Nucleus accumbens (tissue), 56 donors: ENCODE measurements at regions not wholly inside any gene's neighbourhood (a gene's known extent, or its start where the extent isn't known, plus 50 kb on each side); places are given as distances from the start of the nearest gene placed in this dataset.
"Not testable (repeated sequence)": the region's sequence is repeated elsewhere in the genome, so short reads cannot be mapped to it uniquely, and the experiment has no call there.

Source experiments
- DNase-seq, 56 donors: peaks; one replicate each; lab custom pipeline; 2025; lab: John Stamatoyannopoulos, UW

DNA sequence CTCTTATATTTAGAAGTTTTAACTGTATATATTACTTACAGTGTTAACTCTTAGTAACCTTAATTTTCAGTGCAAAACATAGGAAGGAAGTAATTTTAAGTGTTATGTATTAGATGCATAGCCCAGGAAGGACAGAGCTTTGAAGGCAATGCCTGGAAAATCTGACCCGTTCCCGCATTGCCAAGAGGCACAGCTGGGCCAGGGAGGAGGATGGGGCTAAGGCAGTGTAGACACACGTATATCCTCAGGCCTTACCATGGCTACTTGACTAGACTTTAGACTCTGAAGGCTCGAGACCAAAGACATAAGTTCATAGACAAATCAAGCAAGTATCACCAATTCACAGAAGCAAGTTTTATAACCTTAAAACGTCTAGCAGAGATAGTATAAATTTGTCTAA is 1944.2 kb downstream of the OLFM4 start:
- no peak for DNase-seq

- DNase-seq: no peak
Observed at GRCh38 chr13:54975676-54976075, 1947.1 kb downstream of the OLFM4 start.

GRCh38 chr13:54980651-54981050 is 1952.0 kb downstream of the OLFM4 start:
- no peak for DNase-seq

- DNase-seq: no peak
Observed at GRCh38 chr13:54989418-54989817, 1960.8 kb downstream of the OLFM4 start.

GRCh38 chr13:54999399-54999907 is 1970.8 kb downstream of the OLFM4 start:
- no peak for DNase-seq

DNA sequence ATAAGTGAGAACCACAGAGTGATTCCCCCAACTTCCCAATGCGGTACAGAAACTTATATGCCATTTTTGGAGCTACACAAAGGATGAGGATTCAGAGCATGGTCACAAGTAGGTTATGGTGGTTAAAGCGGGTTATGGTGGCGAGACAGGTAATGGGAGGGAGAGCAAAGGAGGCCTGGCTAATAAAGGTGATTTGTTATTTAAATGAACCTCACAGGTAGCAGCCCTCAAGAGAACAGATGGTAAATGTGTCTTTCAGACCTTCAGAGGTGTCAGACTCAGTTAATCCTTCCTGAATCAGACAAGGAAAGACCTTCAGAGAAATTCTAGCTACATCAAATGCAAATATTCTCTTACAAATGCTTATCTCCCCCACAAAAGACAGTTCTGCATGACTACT is 1971.4 kb downstream of the OLFM4 start:
- no peak for DNase-seq

DNA sequence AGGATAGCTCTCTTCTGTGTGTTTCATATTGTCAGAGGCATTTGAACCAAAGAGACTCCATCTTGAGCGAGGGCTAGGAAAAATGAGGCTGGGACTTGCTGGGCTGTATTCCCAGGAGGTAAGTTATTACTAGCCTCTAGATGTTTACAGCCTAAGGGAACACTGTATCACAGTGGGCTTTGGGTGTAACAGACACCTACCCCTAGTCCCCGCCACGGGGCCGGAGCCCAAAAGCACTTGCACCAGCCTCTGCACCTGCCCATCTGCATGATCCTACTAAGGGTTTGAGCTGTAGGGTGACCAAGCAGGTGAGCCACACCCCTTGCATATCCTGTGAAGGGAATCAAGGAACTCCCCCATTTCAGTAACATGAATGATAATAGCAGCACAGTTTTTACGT is 1972.2 kb downstream of the OLFM4 start:
- DNase-seq: no peak

DNA sequence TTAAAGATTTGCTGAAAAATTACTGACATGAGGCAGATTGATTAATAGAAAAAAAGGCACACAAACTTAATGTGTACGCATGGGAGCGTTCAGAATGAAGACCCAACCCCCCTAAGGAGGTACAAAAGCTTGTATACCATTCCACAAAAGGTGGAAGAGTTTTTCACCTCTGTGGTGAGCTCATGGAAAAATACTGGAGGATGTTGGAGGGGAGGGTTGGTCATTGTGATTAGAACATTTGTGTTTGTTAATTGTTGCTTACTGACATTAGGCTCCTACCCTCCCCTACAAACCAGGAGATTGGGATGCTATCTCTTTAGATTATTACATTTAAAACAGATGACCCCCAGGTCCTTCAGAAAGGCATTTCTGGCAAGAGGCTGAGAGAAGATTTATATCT is 1973.3 kb downstream of the OLFM4 start:
- no peak for DNase-seq

DNA sequence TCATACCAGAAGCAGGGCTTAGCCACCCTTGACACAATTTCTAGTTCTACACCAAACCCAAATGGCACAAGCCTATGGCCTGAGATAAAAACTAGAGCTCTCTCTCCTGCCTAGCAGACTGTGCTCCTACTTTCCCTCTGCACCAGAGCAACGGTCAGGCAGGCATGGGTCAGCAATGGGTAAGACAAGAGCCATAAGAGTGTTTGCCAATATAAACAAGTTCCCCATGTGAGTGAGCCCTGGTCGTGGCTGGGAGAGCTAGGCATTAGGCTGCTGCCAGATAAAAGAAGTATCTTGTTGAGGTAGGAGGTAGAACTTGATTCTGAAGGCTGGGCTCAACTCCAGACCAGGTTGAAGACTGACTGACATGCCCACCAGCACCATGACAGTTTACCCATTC is 1979.1 kb downstream of the OLFM4 start:
- no peak for DNase-seq

- no peak for DNase-seq
Observed at GRCh38 chr13:55013051-55013450, 1984.4 kb downstream of the OLFM4 start.

DNA sequence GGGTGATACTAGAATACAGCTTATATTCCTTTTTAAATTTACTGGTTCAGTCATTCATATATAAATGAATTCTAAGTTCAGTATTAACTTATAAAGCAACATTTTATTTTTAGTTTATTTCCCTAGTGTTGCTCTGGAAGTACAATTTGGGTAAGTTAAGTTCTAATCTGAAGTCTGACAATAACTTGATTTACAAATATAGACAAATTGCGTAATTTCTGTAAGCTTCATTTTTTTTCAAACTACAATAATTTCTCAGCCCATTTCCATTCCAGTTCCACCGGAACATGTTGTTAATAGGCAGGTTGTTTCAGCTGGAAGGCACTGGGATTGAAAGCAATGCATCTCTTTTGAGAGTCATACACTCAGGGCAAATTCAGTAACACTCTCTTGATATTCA is 2000.7 kb downstream of the OLFM4 start:
- no peak for DNase-seq

GRCh38 chr13:55038230-55038629 is 2009.6 kb downstream of the OLFM4 start:
- no peak for DNase-seq

GRCh38 chr13:55053891-55054550 is 2025.4 kb downstream of the OLFM4 start:
- DNase-seq: not testable (repeated sequence)

DNA sequence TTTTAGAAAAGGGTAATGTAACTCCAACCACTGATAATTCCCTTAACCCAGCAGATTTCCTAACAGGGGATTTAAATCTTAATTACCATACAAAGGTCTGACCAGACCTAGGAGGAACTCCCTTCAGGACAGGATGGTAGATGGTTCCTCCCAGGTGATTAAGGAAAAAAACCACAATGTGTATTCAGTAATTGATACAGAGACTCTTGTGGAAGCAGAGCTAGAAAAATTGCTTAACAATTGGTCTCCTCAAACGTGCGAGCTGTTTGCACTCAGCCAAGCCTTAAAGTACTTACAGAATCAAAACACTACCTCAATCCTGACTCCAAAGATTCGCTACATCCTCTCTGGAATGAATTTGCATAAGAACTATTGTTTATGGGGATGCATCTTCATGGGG is 2027.1 kb downstream of the OLFM4 start:
- not testable (repeated sequence) for DNase-seq

DNA sequence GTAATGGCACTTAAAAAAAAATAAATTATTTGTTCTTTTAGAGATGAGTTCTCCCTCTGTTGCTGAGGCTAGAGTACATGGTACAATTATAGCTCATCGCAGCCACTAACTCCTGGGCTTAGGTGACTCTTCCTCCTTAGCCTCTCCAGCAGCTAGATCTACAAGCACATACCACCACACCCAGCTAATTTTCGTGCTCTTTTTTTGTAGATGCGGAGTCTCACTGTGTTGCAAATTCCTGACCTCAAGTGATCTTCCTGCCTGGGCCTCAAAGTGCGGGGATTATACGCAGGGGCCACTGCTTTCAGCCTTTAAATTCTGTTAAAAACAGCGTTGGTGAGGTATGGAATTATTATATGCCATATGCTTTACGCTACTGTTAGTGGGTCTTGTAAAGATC is 2034.0 kb downstream of the OLFM4 start:
- DNase-seq: no peak

DNA sequence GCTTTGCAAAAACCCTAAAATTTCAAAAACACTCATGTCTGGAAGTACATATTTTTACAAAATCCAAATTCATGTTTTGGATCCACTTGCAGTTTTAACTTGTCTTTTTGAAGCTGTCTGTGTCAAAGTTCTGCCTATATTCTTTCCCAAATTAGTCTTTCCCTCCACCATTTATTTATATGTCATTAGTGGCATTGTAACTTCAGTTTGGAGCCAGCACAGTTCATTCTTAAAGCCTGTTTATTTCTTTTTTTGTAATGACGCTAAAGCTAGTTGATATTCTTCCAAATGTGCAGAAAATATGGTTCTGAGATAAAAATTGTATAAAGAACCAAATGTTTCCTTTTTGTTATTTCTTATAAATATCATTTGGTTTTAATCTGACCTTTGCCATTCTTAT is 2039.3 kb downstream of the OLFM4 start:
- no peak for DNase-seq

GRCh38 chr13:55069746-55070145 is 2041.1 kb downstream of the OLFM4 start:
- no peak for DNase-seq

- no peak for DNase-seq
Observed at GRCh38 chr13:55073000-55073399, 2044.4 kb downstream of the OLFM4 start.

GRCh38 chr13:55084630-55085029 is 2056.0 kb downstream of the OLFM4 start:
- no peak for DNase-seq

GRCh38 chr13:55087085-55087484 is 2053.6 kb upstream of the PRR20A start:
- DNase-seq: no peak

GRCh38 chr13:55090612-55091011 is 2050.1 kb upstream of the PRR20A start:
- no peak for DNase-seq

DNA sequence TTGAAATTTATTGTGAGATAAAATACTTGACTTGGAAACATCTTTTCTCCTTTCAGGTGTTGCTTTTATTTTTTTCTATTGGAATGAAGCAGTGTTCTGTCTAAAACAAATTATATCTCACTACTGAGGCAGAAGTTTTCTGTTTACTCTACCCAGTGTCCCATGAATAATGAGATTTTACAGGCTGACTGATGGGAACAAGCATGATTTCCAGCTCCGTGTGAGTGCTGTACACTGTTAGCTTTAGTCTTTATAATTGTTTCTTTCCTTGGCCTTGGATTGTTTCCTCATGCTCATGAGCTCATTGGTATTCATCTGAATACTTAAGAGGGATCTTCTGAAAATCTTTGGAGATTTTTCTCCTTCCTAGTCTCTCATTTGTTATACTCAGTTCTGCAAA is 2049.5 kb upstream of the PRR20A start:
- DNase-seq: no peak

- no peak for DNase-seq
Observed at GRCh38 chr13:55106509-55106908, 2034.2 kb upstream of the PRR20A start.
